ENCODE measurements at regions not wholly inside any gene's neighbourhood (a gene's known extent, or its start where the extent isn't known, plus 50 kb on each side); places are given as distances from the start of the nearest gene placed in this dataset.

GRCh38 chr4:157655096-157655809, 434.7 kb downstream of the GRIA2 start:
- Mint-ChIP-seq H3K4me3 (ENCODE audit: unreplicated experiment) (no peak overlapping the region), H3K27me3 (ENCODE audit: unreplicated experiment) (no peaks in the 10 kb centered on the region), H3K36me3 (ENCODE audit: unreplicated experiment) (no peaks in the 10 kb centered on the region), H3K27ac (ENCODE audit: unreplicated experiment) (no peak overlapping the region), H3K9me3 (ENCODE audit: unreplicated experiment) (no peaks in the 10 kb centered on the region), H3K4me1 (ENCODE audit: low read depth, unreplicated experiment) (peaks cover 5% of the 10 kb centered on the region)
- no peak for DNase-seq
- no peak for TF ChIP-seq CTCF (IDR thresholded peaks at IDR 0.05; ENCODE audit: partially characterized antibody, unreplicated experiment)

GRCh38 chr4:157643257-157643656, 422.7 kb downstream of the GRIA2 start:
- TF ChIP-seq CTCF (IDR thresholded peaks at IDR 0.05; ENCODE audit: partially characterized antibody, unreplicated experiment): no peak
- Mint-ChIP-seq H3K36me3 (ENCODE audit: unreplicated experiment) (peaks cover 16% of the 10 kb centered on the region), H3K27me3 (ENCODE audit: unreplicated experiment) (no peaks in the 10 kb centered on the region), H3K4me1 (ENCODE audit: low read depth, unreplicated experiment) (peaks cover 2% of the 10 kb centered on the region), H3K4me3 (ENCODE audit: unreplicated experiment) (no peak overlapping the region), H3K9me3 (ENCODE audit: unreplicated experiment) (no peaks in the 10 kb centered on the region), H3K27ac (ENCODE audit: unreplicated experiment) (no peak overlapping the region)
- DNase-seq: no peak

- peaks cover 4% of the 10 kb centered on the region for H3K9me3 Mint-ChIP-seq (ENCODE audit: unreplicated experiment)
- H3K4me3 Mint-ChIP-seq (ENCODE audit: unreplicated experiment): no peak overlapping the region
These were observed 413.5 kb downstream of the GRIA2 start for GRCh38 chr4:157634057-157634456.

GRCh38 chr4:157616741-157617472, 396.4 kb downstream of the GRIA2 start:
- no peak overlapping the region for H3K27ac Mint-ChIP-seq (ENCODE audit: unreplicated experiment)
- no peak for TF ChIP-seq CTCF (IDR thresholded peaks at IDR 0.05; ENCODE audit: partially characterized antibody, unreplicated experiment)
- peaks cover 16% of the 10 kb centered on the region for H3K4me1 Mint-ChIP-seq (ENCODE audit: low read depth, unreplicated experiment)
- DNase-seq: no peak
- no peaks in the 10 kb centered on the region for H3K27me3 Mint-ChIP-seq (ENCODE audit: unreplicated experiment)
- no peaks in the 10 kb centered on the region for H3K9me3 Mint-ChIP-seq (ENCODE audit: unreplicated experiment)
- H3K36me3 Mint-ChIP-seq (ENCODE audit: unreplicated experiment): no peaks in the 10 kb centered on the region
- no peak overlapping the region for H3K4me3 Mint-ChIP-seq (ENCODE audit: unreplicated experiment)

More at GRCh38 chr4:157634057-157634456, 413.5 kb downstream of the GRIA2 start:
- no peak for DNase-seq
- TF ChIP-seq CTCF (IDR thresholded peaks at IDR 0.05; ENCODE audit: partially characterized antibody, unreplicated experiment): no peak
- H3K4me1 Mint-ChIP-seq (ENCODE audit: low read depth, unreplicated experiment): no peaks in the 10 kb centered on the region
- peaks cover 9% of the 10 kb centered on the region for H3K36me3 Mint-ChIP-seq (ENCODE audit: unreplicated experiment)
- H3K27me3 Mint-ChIP-seq (ENCODE audit: unreplicated experiment): peaks cover 6% of the 10 kb centered on the region
- H3K27ac Mint-ChIP-seq (ENCODE audit: unreplicated experiment): no peak overlapping the region

- Mint-ChIP-seq H3K27me3 (ENCODE audit: unreplicated experiment) (no peaks in the 10 kb centered on the region), H3K36me3 (ENCODE audit: unreplicated experiment) (no peaks in the 10 kb centered on the region), H3K4me3 (ENCODE audit: unreplicated experiment) (no peak overlapping the region), H3K9me3 (ENCODE audit: unreplicated experiment) (no peaks in the 10 kb centered on the region), H3K27ac (ENCODE audit: unreplicated experiment) (no peak overlapping the region), H3K4me1 (ENCODE audit: low read depth, unreplicated experiment) (peaks cover 2% of the 10 kb centered on the region)
- no peak for TF ChIP-seq CTCF (IDR thresholded peaks at IDR 0.05; ENCODE audit: partially characterized antibody, unreplicated experiment)
- DNase-seq: no peak
These were observed 387.5 kb downstream of the GRIA2 start for GRCh38 chr4:157607996-157608395.

Measured in glutamatergic neuron (in vitro differentiated cells).